ENCODE measurements at regions not wholly inside any gene's neighbourhood (a gene's known extent, or its start where the extent isn't known, plus 50 kb on each side); places are given as distances from the start of the nearest gene placed in this dataset.

GRCh38 chr12:93199831-93200236 is 177.9 kb upstream of the NUDT4 start:
- Histone ChIP-seq H3K36me3 (ENCODE audit: control insufficient read depth, insufficient read depth, low read length) (no peaks in the 10 kb centered on the region), H3K27ac (ENCODE audit: low read depth, low read length) (no peak overlapping the region), H3K4me3 (ENCODE audit: low read depth, low read length) (no peak overlapping the region), H3K27me3 (ENCODE audit: control insufficient read depth, insufficient read depth, low read length) (no peaks in the 10 kb centered on the region; the same call in 1 of the 2 replicates), H3K4me1 (ENCODE audit: control insufficient read depth, insufficient read depth, low read length) (no peaks in the 10 kb centered on the region), H3K9me3 (ENCODE audit: control insufficient read depth, insufficient read depth, low read length) (no peaks in the 10 kb centered on the region), H3K9ac (ENCODE audit: low read depth, low read length) (no peak overlapping the region)

GRCh38 chr12:93200291-93200917 is 177.3 kb upstream of the NUDT4 start:
- H3K9me3 ChIP-seq (ENCODE audit: control insufficient read depth, insufficient read depth, low read length) = no peaks in the 10 kb centered on the region
- H3K4me1 ChIP-seq (ENCODE audit: control insufficient read depth, insufficient read depth, low read length) = no peaks in the 10 kb centered on the region
- no peak overlapping the region for H3K4me3 ChIP-seq (ENCODE audit: low read depth, low read length)
- H3K9ac ChIP-seq (ENCODE audit: low read depth, low read length) = no peak overlapping the region
- no peaks in the 10 kb centered on the region; the same call in 1 of the 2 replicates for H3K27me3 ChIP-seq (ENCODE audit: control insufficient read depth, insufficient read depth, low read length)
- H3K36me3 ChIP-seq (ENCODE audit: control insufficient read depth, insufficient read depth, low read length) = no peaks in the 10 kb centered on the region
- no peak overlapping the region for H3K27ac ChIP-seq (ENCODE audit: low read depth, low read length)

GRCh38 chr12:93201990-93202389 is 175.7 kb upstream of the NUDT4 start:
- no peaks in the 10 kb centered on the region for H3K9me3 ChIP-seq (ENCODE audit: control insufficient read depth, insufficient read depth, low read length)
- no peak overlapping the region for H3K4me3 ChIP-seq (ENCODE audit: low read depth, low read length)
- H3K9ac ChIP-seq (ENCODE audit: low read depth, low read length) = no peak overlapping the region
- no peaks in the 10 kb centered on the region for H3K4me1 ChIP-seq (ENCODE audit: control insufficient read depth, insufficient read depth, low read length)
- H3K27ac ChIP-seq (ENCODE audit: low read depth, low read length) = no peak overlapping the region
- no peaks in the 10 kb centered on the region; the same call in 1 of the 2 replicates for H3K27me3 ChIP-seq (ENCODE audit: control insufficient read depth, insufficient read depth, low read length)
- H3K36me3 ChIP-seq (ENCODE audit: control insufficient read depth, insufficient read depth, low read length) = no peaks in the 10 kb centered on the region

GRCh38 chr12:93202688-93203087 is 175.0 kb upstream of the NUDT4 start:
- no peak overlapping the region for H3K27ac ChIP-seq (ENCODE audit: low read depth, low read length)
- no peak overlapping the region for H3K9ac ChIP-seq (ENCODE audit: low read depth, low read length)

GRCh38 chr12:93203361-93203760 is 174.4 kb upstream of the NUDT4 start:
- Histone ChIP-seq H3K4me1 (ENCODE audit: control insufficient read depth, insufficient read depth, low read length) (no peaks in the 10 kb centered on the region), H3K9ac (ENCODE audit: low read depth, low read length) (no peak overlapping the region), H3K27me3 (ENCODE audit: control insufficient read depth, insufficient read depth, low read length) (no peaks in the 10 kb centered on the region; the same call in 1 of the 2 replicates), H3K27ac (ENCODE audit: low read depth, low read length) (no peak overlapping the region), H3K36me3 (ENCODE audit: control insufficient read depth, insufficient read depth, low read length) (no peaks in the 10 kb centered on the region), H3K9me3 (ENCODE audit: control insufficient read depth, insufficient read depth, low read length) (no peaks in the 10 kb centered on the region), H3K4me3 (ENCODE audit: low read depth, low read length) (no peak overlapping the region)

More at GRCh38 chr12:93202688-93203087, 175.0 kb upstream of the NUDT4 start:
- Histone ChIP-seq H3K27me3 (ENCODE audit: control insufficient read depth, insufficient read depth, low read length) (no peaks in the 10 kb centered on the region; the same call in 1 of the 2 replicates), H3K9me3 (ENCODE audit: control insufficient read depth, insufficient read depth, low read length) (no peaks in the 10 kb centered on the region), H3K4me3 (ENCODE audit: low read depth, low read length) (no peak overlapping the region), H3K4me1 (ENCODE audit: control insufficient read depth, insufficient read depth, low read length) (no peaks in the 10 kb centered on the region), H3K36me3 (ENCODE audit: control insufficient read depth, insufficient read depth, low read length) (no peaks in the 10 kb centered on the region)

- no peaks in the 10 kb centered on the region for H3K36me3 ChIP-seq (ENCODE audit: control insufficient read depth, insufficient read depth, low read length)
- H3K4me3 ChIP-seq (ENCODE audit: low read depth, low read length) = no peak overlapping the region
- no peaks in the 10 kb centered on the region for H3K4me1 ChIP-seq (ENCODE audit: control insufficient read depth, insufficient read depth, low read length)
- no peak overlapping the region for H3K27ac ChIP-seq (ENCODE audit: low read depth, low read length)
- H3K9me3 ChIP-seq (ENCODE audit: control insufficient read depth, insufficient read depth, low read length) = no peaks in the 10 kb centered on the region
- H3K9ac ChIP-seq (ENCODE audit: low read depth, low read length) = no peak overlapping the region
- no peaks in the 10 kb centered on the region for H3K27me3 ChIP-seq (ENCODE audit: control insufficient read depth, insufficient read depth, low read length)
These were observed 172.8 kb upstream of the NUDT4 start for GRCh38 chr12:93204896-93205295.

GRCh38 chr12:93205361-93205760 is 172.4 kb upstream of the NUDT4 start:
- Histone ChIP-seq H3K9ac (ENCODE audit: low read depth, low read length) (no peak overlapping the region), H3K27ac (ENCODE audit: low read depth, low read length) (no peak overlapping the region), H3K27me3 (ENCODE audit: control insufficient read depth, insufficient read depth, low read length) (no peaks in the 10 kb centered on the region), H3K36me3 (ENCODE audit: control insufficient read depth, insufficient read depth, low read length) (no peaks in the 10 kb centered on the region), H3K4me1 (ENCODE audit: control insufficient read depth, insufficient read depth, low read length) (no peaks in the 10 kb centered on the region), H3K4me3 (ENCODE audit: low read depth, low read length) (no peak overlapping the region), H3K9me3 (ENCODE audit: control insufficient read depth, insufficient read depth, low read length) (no peaks in the 10 kb centered on the region)

GRCh38 chr12:93208011-93208410 is 169.7 kb upstream of the NUDT4 start:
- no peaks in the 10 kb centered on the region for H3K4me1 ChIP-seq (ENCODE audit: control insufficient read depth, insufficient read depth, low read length)
- no peaks in the 10 kb centered on the region for H3K9me3 ChIP-seq (ENCODE audit: control insufficient read depth, insufficient read depth, low read length)
- no peak overlapping the region for H3K4me3 ChIP-seq (ENCODE audit: low read depth, low read length)
- H3K9ac ChIP-seq (ENCODE audit: low read depth, low read length) = no peak overlapping the region
- no peaks in the 10 kb centered on the region for H3K27me3 ChIP-seq (ENCODE audit: control insufficient read depth, insufficient read depth, low read length)
- no peak overlapping the region for H3K27ac ChIP-seq (ENCODE audit: low read depth, low read length)
- no peaks in the 10 kb centered on the region for H3K36me3 ChIP-seq (ENCODE audit: control insufficient read depth, insufficient read depth, low read length)

GRCh38 chr12:93214523-93215289 is 163.0 kb upstream of the NUDT4 start:
- no peaks in the 10 kb centered on the region for H3K9me3 ChIP-seq (ENCODE audit: control insufficient read depth, insufficient read depth, low read length)
- no peak overlapping the region for H3K27ac ChIP-seq (ENCODE audit: low read depth, low read length)
- H3K4me3 ChIP-seq (ENCODE audit: low read depth, low read length) = no peak overlapping the region
- no peak overlapping the region for H3K9ac ChIP-seq (ENCODE audit: low read depth, low read length)
- no peaks in the 10 kb centered on the region for H3K36me3 ChIP-seq (ENCODE audit: control insufficient read depth, insufficient read depth, low read length)
- no peaks in the 10 kb centered on the region for H3K27me3 ChIP-seq (ENCODE audit: control insufficient read depth, insufficient read depth, low read length)
- H3K4me1 ChIP-seq (ENCODE audit: control insufficient read depth, insufficient read depth, low read length) = peaks cover under 1% of the 10 kb centered on the region

- Histone ChIP-seq H3K4me3 (ENCODE audit: low read depth, low read length) (no peak overlapping the region), H3K27me3 (ENCODE audit: control insufficient read depth, insufficient read depth, low read length) (no peaks in the 10 kb centered on the region), H3K9me3 (ENCODE audit: control insufficient read depth, insufficient read depth, low read length) (no peaks in the 10 kb centered on the region), H3K36me3 (ENCODE audit: control insufficient read depth, insufficient read depth, low read length) (no peaks in the 10 kb centered on the region), H3K4me1 (ENCODE audit: control insufficient read depth, insufficient read depth, low read length) (peaks cover 6% of the 10 kb centered on the region), H3K27ac (ENCODE audit: low read depth, low read length) (no peak overlapping the region), H3K9ac (ENCODE audit: low read depth, low read length) (no peak overlapping the region)
These were observed 162.4 kb upstream of the NUDT4 start for GRCh38 chr12:93215290-93215678.

GRCh38 chr12:93219947-93220346 is 157.8 kb upstream of the NUDT4 start:
- H3K36me3 ChIP-seq (ENCODE audit: control insufficient read depth, insufficient read depth, low read length) = no peaks in the 10 kb centered on the region

More at GRCh38 chr12:93219947-93220346, 157.8 kb upstream of the NUDT4 start:
- Histone ChIP-seq H3K9ac (ENCODE audit: low read depth, low read length) (no peak overlapping the region), H3K4me1 (ENCODE audit: control insufficient read depth, insufficient read depth, low read length) (peaks cover 15% of the 10 kb centered on the region), H3K27me3 (ENCODE audit: control insufficient read depth, insufficient read depth, low read length) (no peaks in the 10 kb centered on the region), H3K9me3 (ENCODE audit: control insufficient read depth, insufficient read depth, low read length) (no peaks in the 10 kb centered on the region), H3K4me3 (ENCODE audit: low read depth, low read length) (no peak overlapping the region), H3K27ac (ENCODE audit: low read depth, low read length) (no peak overlapping the region)
